Uterus (tissue), 3 donors: ENCODE measurements at regions not wholly inside any gene's neighbourhood (a gene's known extent, or its start where the extent isn't known, plus 50 kb on each side); places are given as distances from the start of the nearest gene placed in this dataset.
"Not testable (repeated sequence)": the region's sequence is repeated elsewhere in the genome, so short reads cannot be mapped to it uniquely, and the experiment has no call there.

Experiments used
- DNase-seq, 2 donors: peaks; one replicate each; pipeline ENCODE4 v3.0.0-alpha.2; 2019 to 2020
- H3K27ac ChIP-seq, 2 donors: fragments of 200-600 bp; sonication (generic); 1 replicate in 1 of 2; 2 replicates in 1 of 2; pipeline ENCODE4 v1.5.1; 2016 to 2018
- H3K27me3 ChIP-seq, 2 donors: fragments of 200-600 bp; sonication (generic); one replicate each; pipeline ENCODE4 v1.5.1; 2018 to 2019; ENCODE audit warnings: control low read depth in 1 of 2
- H3K36me3 ChIP-seq, 2 donors: fragments of 200-600 bp; sonication (generic); one replicate each; pipeline ENCODE4 v1.5.1; 2019; ENCODE audit warnings: control low read depth in 1 of 2
- H3K4me1 ChIP-seq, 2 donors: fragments of 200-600 bp; sonication (generic); one replicate each; pipeline ENCODE4 v1.5.1; 2018 to 2019; ENCODE audit warnings: control low read depth in 1 of 2
- H3K4me3 ChIP-seq, 2 donors: fragments of 200-600 bp; sonication (generic); 1 replicate in 1 of 2; 2 replicates in 1 of 2; pipeline ENCODE4 v1.5.1; 2018 to 2019; ENCODE audit warnings: mild to moderate bottlenecking in 1 of 2
- H3K9me3 ChIP-seq, 2 donors: fragments of 200-600 bp; sonication (generic); one replicate each; pipeline ENCODE4 v1.5.1; 2019; ENCODE audit warnings: control low read depth in 1 of 2
- POLR2A ChIP-seq, 2 donors: fragments of 450-650 bp; IDR thresholded peaks; one replicate each; pipeline ENCODE4 v1.6.1; 2016; ENCODE audit warnings: antibody characterized with exemption in 2 of 2, mild to moderate bottlenecking in 1 of 2, moderate library complexity in 1 of 2
- intact Hi-C: fragments of 100-400 bp; cut with DNase I; formaldehyde crosslinking; loops from one replicate; pipeline ENCODE4 v1.15.1; 2023; ENCODE audit warnings: low total_unique reads
- TF ChIP-seq, protein P1 (sequence below), 4 experiments: fragments of 200-600 bp in 2 of 4; fragments of 450-650 bp in 2 of 4; sonication (generic) in 2 of 4; IDR thresholded peaks; one replicate each; pipeline ENCODE4 v1.5.1; 2016 to 2019; ENCODE audit warnings: antibody characterized with exemption in 4 of 4, mild to moderate bottlenecking in 2 of 4, moderate library complexity in 1 of 4
- donor health status: DM: yes; HTN: yes; CAD: no.

DNA sequence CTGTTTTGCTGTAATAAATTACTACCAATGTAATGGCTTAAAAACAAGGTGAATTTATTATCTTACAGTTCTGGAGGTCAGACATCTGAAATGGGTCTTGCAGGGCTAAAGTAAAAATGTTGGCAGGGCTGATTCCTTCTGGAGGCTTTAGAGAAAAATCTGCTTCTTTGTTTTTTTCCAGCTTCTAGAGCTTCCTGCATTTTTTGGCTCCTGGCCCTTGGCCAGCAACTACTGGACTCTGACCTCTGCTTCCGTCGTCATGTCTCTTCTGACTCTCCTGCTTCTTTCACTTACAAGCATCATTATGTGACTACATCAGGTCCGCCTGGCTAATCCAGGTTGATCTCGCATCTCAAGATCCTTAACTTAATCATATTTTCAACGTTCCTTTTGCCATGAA is 350.9 kb downstream of the S1PR1 start:
- no peak overlapping the region for H3K4me3 ChIP-seq
- H3K27ac ChIP-seq = no peak overlapping the region
- H3K27me3 ChIP-seq = no peaks in the 10 kb centered on the region
- no peaks in the 10 kb centered on the region for H3K36me3 ChIP-seq
- intact Hi-C loops = no loop called here
- peak; percentile 25 to 75 for DNase-seq
- no peaks in the 10 kb centered on the region for H3K9me3 ChIP-seq
- H3K4me1 ChIP-seq = no peaks in the 10 kb centered on the region
- no peak for TF ChIP-seq POLR2A (IDR thresholded peaks at IDR 0.05)
- TF ChIP-seq, protein P1, sequence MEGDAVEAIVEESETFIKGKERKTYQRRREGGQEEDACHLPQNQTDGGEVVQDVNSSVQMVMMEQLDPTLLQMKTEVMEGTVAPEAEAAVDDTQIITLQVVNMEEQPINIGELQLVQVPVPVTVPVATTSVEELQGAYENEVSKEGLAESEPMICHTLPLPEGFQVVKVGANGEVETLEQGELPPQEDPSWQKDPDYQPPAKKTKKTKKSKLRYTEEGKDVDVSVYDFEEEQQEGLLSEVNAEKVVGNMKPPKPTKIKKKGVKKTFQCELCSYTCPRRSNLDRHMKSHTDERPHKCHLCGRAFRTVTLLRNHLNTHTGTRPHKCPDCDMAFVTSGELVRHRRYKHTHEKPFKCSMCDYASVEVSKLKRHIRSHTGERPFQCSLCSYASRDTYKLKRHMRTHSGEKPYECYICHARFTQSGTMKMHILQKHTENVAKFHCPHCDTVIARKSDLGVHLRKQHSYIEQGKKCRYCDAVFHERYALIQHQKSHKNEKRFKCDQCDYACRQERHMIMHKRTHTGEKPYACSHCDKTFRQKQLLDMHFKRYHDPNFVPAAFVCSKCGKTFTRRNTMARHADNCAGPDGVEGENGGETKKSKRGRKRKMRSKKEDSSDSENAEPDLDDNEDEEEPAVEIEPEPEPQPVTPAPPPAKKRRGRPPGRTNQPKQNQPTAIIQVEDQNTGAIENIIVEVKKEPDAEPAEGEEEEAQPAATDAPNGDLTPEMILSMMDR (IDR thresholded peaks at IDR 0.05) = no peak

DNA sequence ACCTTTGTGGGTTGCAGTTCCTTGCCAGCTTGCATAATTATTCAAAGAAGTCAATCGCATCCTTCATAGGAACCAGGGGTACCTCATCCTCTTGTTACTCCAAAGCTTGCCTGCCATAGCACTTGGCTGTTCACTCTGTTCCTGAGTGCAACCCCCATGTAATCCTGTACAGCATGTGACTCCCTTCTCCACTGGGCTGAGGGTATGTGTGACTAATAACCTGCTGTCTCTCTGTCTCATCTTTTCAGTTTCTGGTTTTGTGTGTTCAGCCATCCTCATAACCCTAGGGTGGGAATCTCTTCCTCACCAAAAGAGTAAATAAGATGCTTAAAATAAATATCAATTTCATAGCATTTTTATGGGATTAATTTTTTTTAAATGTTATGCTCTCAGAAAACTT is 351.9 kb downstream of the S1PR1 start:
- DNase-seq = no peak
- TF ChIP-seq, protein P1 (IDR thresholded peaks at IDR 0.05) = no peak
- TF ChIP-seq POLR2A (IDR thresholded peaks at IDR 0.05) = no peak
- H3K27ac ChIP-seq = no peak overlapping the region
- H3K4me1 ChIP-seq = no peaks in the 10 kb centered on the region
- intact Hi-C loops = no loop called here
- H3K36me3 ChIP-seq = no peaks in the 10 kb centered on the region
- H3K27me3 ChIP-seq = no peaks in the 10 kb centered on the region
- no peak overlapping the region for H3K4me3 ChIP-seq
- no peaks in the 10 kb centered on the region for H3K9me3 ChIP-seq

DNA sequence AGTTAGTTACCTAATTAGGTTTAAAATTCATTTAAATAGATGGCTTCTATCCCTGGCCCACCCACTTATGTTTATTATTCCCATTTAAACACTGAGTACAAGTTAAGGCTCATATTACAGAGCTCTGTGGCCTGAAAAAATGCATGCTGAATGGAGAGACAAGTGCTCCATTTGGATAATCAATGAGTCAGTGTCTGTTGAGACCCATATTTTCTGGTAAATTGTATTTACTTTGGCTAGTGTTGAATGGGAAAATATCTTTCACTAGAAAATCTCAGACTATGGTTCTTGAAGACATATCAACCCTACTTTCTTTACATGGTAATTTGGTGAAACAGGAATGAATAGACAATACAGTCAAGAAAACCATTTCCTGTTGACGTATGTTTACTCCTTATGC is 356.0 kb downstream of the S1PR1 start:
- intact Hi-C loops = no loop called here
- Histone ChIP-seq H3K4me1 (no peaks in the 10 kb centered on the region), H3K4me3 (no peak overlapping the region), H3K27me3 (no peaks in the 10 kb centered on the region), H3K9me3 (no peaks in the 10 kb centered on the region), H3K36me3 (no peaks in the 10 kb centered on the region), H3K27ac (no peak overlapping the region)
- no peak for DNase-seq
- TF ChIP-seq, protein P1 (IDR thresholded peaks at IDR 0.05) = no peak
- no peak for TF ChIP-seq POLR2A (IDR thresholded peaks at IDR 0.05)

DNA sequence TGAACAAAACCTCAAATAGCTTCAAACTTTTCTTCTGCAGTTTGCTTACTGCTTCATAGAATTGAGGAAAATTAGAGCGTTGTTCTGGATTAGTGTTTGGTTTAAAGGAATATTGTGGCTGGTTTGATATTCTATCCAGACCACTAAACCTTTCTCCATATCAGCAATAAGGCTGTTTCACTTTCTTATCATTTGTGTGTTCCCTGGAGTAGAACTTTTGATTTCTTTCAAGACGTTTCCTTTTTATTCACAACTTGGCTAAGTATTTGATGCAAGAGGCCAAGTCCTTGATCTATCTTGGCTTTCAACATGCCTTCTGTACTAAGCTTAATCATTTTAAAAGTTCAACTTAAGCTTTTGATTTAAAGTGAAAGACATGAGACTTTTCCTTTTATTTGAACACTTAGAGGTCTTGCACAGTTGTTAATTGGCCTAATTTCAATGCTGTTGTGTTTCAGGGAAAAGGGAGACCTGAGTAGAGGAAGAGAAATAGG is 359.1 kb downstream of the S1PR1 start:
- no peak for TF ChIP-seq POLR2A (IDR thresholded peaks at IDR 0.05)
- TF ChIP-seq, protein P1 (IDR thresholded peaks at IDR 0.05) = no peak
- DNase-seq = no peak
- no peaks in the 10 kb centered on the region for H3K36me3 ChIP-seq
- intact Hi-C loops = no loop called here
- H3K4me3 ChIP-seq = no peak overlapping the region
- no peaks in the 10 kb centered on the region for H3K4me1 ChIP-seq
- no peaks in the 10 kb centered on the region for H3K27me3 ChIP-seq
- H3K9me3 ChIP-seq = no peaks in the 10 kb centered on the region
- no peak overlapping the region for H3K27ac ChIP-seq

DNA sequence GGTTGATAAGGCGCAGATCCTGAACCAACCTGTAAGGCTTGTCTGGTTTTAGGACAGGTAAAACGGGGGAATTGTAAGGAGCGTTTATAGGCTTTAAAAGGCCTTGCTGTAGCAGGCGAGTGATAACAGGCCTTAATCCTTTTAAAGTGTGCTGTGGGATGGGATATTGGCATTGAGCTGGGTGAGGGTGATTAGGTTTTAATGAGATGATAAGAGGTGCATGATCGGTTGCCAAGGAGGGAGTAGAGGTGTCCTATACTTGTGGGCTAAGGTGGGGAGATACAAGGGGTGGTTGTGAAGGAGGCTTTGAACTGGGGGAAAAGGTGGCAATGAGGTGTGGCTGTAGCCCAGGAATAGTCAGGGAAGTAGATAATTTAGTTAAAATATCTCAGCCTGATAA is 363.8 kb downstream of the S1PR1 start:
- H3K36me3 ChIP-seq, H3K4me1 ChIP-seq, H3K4me3 ChIP-seq, DNase-seq, H3K27ac ChIP-seq, intact Hi-C loops, H3K9me3 ChIP-seq, H3K27me3 ChIP-seq: not testable (repeated sequence)

DNA sequence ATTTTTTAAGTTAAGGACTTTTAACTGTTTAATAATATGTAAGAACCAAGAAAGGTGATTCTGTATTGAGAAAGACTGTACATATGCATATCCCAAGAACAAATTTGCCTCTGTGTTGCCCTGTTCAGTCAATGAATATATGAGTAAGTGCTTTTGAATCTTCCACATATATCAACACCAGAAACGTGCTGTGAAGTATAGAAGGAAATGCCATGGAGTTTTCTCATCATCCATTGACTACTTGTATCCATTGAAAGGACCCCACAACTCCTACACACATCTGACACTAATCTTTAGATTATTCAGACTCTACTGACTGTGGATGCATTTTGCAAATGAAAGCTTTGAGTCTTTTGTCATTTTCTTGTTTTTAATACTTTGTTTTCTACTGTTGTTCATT is 366.9 kb downstream of the S1PR1 start:
- no peak for DNase-seq
- Histone ChIP-seq H3K9me3 (no peaks in the 10 kb centered on the region), H3K4me1 (no peaks in the 10 kb centered on the region), H3K27me3 (no peaks in the 10 kb centered on the region), H3K36me3 (no peaks in the 10 kb centered on the region), H3K27ac (no peak overlapping the region), H3K4me3 (no peak overlapping the region)
- intact Hi-C loops = no loop called here
- TF ChIP-seq, protein P1 (IDR thresholded peaks at IDR 0.05) = no peak
- no peak for TF ChIP-seq POLR2A (IDR thresholded peaks at IDR 0.05)
